GM19099 (cell line): ENCODE measurements at regions not wholly inside any gene's neighbourhood (a gene's known extent, or its start where the extent isn't known, plus 50 kb on each side); places are given as distances from the start of the nearest gene placed in this dataset.

ENCODE experiments used
- POLR2A ChIP-seq: IDR thresholded peaks from 3 replicates; pipeline ENCODE4 v1.6.1; 2011; ENCODE audit warnings: low read depth; ENCODE audit not compliant: insufficient read length; ENCODE audit errors: extremely low read depth

DNA sequence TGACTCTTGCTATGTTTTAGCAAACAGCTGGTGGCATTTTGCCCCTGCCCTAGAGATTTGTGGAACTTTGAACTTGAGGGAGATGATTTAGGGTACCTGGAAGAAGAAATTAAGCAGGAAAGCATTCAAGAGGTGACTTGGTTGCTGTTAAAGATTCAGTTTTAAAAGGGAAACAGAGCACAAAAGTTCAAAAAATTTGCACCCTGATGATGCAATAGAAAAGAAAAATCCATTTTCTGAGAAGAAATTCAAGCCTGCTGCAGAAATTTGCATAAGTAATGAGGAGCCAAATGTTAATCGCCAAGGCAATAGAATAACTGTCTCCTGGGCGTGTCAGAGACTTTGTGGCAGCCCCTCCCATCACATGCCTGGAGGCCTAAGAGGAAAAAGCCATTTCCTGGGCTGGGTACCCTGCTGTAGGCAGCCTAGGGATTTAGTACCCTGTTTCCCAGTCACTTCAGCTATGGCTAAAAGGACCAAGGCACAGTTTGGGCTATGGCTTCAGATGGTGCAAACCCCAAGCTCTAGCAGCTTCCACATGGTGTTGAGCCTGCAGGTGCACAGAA, 958.5 kb upstream of the MIR17HG start:
- no peak for TF ChIP-seq POLR2A

DNA sequence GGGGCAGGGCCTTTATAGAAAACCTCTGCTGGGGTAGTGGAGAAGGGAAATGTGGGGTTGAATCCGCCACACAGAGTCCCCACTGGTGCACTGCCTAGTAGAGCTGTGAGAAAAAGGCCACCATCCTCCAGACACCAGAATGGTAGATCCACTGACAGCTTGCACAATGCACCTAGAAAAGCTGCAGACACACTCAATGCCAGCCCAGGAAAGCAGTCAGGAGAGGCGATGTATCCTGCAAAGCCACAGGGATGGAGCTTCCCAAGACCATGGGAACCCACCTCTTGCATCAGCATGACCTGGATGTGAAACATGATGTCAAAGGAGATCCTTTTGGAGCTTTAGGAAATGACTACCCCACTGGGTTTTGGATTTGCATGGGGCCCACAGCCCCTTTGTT, 958.0 kb upstream of the MIR17HG start:
- TF ChIP-seq POLR2A: no peak

DNA sequence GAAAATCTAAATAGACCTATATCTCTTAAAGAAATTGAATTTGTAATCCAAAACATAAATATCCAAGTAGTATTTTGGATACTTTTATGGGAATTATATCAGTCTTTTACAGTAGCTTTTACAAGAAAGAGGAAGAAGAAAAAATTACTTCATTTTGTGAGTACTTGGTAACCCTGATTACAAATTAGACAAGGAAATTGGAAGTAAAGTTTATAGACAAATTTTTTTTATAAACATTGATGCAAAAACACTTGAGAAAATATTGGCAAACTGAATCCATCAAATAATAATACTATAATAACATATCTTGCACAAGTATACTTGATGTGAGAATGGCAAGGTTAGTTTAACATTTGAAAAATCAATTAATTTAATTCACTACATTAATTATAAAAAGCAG, 954.1 kb upstream of the MIR17HG start:
- TF ChIP-seq POLR2A: no peak

DNA sequence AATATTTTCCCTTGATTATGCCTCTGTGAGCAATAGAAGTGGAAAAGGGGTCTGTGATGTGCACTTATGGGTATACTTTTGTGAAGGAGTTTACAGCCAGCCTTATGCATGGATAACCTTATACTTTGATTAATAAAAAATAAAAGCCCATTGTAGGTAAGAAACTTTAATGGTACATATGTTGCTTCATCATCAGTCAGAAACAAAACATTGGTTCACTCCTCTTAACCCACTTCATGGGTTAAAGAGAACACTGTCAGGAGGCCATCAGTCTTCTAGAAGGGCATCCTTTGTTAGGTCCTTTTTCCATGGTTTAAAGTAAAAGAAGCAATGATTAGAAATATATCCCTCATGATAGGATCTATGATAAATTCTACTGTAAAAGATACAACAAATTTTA, 952.1 kb upstream of the MIR17HG start:
- no peak for TF ChIP-seq POLR2A

DNA sequence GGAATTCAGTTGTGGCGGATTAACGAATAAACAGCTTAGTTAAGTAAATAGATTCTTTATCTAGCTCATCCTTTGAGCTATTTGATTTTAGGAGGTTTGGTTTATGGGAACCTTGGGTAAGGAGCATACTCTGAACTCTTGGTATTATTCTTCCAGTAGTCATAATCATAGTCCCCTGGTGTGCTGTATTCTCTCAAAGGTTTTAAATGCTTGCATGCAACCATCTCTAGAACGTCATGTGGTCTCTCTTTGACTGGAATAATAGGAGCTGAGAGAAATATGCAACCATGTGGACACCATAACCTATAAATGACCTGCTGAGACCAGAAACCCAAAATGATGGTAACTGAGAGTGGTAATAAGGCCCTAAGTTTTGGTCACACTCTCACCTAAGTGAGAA, 951.6 kb upstream of the MIR17HG start:
- no peak for TF ChIP-seq POLR2A

DNA sequence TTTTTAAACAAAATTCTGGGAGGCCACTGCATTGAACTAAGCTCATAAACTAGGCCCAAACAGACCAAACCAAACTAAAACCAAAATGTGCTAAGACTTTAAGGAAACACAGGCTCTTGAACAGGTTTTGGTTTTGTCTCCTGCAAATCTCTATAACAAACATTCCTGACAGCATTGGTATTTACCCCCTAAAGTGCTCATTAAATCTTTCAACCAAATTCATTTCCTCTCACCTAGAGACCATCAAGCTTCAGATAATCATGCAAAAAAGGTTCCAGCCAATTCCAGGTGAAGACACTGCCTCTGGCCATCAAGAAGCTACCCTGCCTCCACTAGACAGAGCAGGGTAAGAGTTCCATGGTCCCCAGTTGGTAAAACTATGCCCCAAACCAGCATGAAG, 951.2 kb upstream of the MIR17HG start:
- TF ChIP-seq POLR2A: no peak

DNA sequence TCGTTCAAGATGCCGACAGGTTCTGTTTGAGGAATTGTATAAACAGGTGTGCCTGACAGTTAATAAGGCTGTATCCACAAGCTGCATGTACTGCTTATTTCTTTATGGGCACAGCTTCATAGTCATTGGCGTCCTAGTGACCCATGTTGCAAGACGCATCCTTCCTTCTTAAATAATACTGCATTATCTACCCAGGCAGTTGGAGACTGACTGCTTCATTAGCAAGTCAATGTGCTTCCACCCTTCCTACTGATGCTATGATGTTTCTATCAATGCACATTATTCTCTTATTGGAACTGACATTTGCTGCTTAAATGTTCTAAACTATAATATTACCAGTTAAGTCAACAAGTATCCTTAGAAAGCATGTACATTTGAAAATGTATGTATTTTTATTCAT, 950.0 kb upstream of the MIR17HG start:
- TF ChIP-seq POLR2A: no peak

DNA sequence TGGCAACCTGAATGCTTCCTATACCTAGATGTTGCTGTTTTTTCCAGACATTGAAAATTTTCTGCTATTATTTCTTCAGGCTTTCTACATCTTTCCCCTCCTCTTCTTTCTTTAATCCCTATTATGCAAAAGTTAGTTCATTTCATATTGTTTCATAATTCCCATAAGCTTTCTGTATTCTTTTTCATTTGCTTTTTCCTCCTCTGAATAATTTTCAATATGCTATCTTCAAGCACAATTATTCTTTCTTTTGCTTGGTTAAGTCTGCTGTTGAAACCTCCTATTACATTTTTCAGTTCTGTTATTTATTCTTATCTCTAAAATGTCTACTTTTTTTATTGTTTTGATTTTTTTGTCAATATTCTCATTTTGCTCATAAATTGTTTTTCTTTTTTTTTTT, 947.1 kb upstream of the MIR17HG start:
- TF ChIP-seq POLR2A: no peak

DNA sequence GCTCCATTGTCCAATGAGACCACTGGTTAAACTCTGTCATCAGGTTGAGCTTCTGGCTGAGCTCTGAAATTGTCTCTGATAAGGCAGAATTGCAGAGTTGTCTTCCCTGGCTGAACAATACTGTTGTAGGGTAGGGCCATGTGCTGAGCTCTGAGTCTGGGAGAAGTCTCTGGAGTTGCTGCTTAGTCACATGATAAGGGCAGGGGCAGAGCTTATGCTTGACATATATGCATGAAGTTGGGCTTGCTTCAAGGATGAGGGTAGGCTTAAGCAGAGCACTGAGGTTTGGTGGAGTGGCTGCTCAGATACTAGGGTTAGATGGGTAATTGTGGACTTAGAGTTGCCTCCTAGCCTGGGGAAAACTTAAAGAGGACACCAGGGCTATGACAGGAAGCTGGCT, 946.3 kb upstream of the MIR17HG start:
- no peak for TF ChIP-seq POLR2A

DNA sequence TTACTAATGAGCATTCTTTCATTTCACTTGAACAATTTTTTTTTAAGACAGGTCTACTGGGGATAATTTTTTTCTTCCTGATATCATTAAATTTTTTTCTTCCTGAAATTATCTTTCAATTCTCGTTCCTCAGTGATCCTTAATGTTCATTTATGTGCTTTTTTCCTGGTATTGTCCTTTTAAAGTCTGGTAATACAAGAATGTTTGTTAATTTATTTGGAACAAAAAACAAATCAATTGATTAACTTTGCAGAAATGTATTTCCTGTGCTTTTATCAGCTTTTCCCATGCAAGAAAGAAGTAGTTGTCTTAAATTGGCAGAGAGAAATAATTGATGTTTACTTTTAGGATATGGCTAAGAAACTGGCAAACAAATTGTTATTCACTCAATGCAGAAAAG, 945.4 kb upstream of the MIR17HG start:
- no peak for TF ChIP-seq POLR2A

DNA sequence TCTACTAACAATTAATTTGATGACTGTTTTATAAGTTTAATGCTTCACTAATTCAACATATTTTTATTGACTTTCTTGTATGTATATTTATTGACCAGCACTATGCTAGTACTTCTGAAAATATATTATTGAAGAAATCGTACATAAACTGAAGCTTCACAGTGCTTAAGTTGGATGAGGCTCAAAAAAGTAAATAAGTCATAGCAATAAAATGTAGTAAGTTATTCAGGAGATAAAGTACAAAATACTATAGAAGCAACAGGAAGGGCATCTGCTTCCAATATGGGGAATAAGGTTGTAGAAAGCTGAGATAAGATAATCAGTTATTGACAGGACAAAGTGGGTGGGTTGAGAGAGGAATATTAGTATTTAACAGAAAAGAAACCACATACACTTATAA, 944.9 kb upstream of the MIR17HG start:
- no peak for TF ChIP-seq POLR2A

DNA sequence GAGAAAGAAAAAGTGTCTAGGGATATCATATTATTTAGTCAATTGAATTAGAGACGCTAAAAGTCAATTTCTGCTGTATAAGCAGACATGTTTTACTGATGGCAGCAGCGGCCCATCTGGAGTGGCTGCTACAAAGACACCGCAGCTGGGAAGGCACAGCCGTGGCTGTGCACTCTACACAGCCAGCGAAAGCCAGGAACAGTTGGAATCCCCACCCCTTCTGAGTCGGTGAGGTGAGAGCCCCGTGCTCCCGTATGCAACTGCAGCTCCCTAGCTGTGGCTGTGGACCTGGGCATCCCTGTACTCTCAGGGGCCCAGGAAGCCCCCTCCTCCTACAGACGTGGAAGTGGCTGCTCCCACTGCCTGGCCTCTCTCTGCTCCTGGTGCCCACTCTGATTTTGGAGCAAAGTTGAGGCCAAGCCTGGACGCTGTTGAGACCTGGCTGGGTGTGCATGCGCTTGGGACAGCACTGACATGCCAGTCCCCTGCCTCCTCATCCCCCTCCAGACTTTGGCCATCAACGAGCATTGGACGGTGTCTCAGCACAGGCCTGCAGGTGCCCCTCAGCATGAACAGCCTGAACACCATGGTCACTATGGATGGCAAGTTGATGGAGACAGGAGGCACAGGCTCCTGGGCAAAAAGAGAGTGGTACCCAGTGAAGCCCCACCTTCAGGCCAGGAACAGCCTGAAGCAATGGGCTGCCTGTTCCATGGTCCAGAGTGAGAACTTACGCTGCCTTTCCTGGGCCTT, 944.0 kb upstream of the MIR17HG start:
- no peak for TF ChIP-seq POLR2A

DNA sequence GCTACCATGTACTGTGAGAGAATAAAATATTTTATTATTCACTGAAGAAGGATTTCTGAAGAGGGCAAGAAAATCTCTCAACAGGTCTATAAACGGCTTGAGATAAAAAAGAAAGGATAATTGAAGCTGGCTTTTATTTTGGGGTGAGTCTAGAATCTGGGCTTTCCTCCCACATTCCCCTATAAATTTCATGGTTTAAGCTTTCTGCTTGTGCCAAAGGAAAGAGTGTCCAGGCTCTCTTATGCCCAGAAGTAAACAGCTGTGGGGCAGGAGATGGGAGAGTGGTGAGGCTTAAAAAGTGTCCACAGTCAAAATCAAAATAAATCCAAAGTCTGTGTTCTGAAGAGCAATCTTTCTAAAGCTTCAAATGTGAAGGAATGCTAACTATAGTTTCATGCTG, 942.2 kb upstream of the MIR17HG start:
- no peak for TF ChIP-seq POLR2A

DNA sequence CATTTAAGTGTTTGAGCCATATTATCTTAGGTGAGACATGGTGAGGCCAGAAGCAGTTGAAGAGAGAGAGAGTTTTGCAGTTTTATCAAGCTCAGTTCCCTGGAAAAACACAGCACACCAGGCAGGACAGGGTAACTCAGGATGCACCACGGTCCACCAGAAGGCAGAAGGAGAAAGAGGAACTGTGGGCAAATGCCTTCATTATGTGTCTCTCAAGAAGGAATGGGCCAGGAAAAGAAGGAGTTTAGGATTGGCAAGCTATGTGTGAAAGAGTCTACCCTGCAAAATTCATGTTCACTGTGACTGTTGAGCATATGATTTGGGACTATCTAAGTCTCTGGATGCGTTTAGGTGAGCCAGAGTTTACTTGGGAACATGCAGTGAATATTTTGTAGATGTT, 934.5 kb upstream of the MIR17HG start:
- no peak for TF ChIP-seq POLR2A

DNA sequence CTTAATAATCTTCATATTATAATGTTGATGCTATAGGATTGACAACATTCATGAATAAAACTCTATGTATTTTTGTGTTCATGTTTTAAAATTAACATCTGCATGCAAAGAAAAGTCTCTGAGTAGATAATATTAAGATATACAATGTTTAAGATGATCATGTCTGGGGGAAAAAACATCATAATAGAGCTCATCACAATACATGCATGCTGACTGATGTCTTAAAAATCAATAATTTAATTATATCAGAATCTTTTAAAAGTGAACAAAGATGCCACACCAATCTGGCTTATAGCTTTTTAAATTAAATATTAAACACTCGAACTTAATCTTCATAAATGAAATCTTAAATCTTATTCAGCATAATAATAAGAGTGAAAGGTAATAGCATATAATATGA, 933.9 kb upstream of the MIR17HG start:
- TF ChIP-seq POLR2A: no peak

DNA sequence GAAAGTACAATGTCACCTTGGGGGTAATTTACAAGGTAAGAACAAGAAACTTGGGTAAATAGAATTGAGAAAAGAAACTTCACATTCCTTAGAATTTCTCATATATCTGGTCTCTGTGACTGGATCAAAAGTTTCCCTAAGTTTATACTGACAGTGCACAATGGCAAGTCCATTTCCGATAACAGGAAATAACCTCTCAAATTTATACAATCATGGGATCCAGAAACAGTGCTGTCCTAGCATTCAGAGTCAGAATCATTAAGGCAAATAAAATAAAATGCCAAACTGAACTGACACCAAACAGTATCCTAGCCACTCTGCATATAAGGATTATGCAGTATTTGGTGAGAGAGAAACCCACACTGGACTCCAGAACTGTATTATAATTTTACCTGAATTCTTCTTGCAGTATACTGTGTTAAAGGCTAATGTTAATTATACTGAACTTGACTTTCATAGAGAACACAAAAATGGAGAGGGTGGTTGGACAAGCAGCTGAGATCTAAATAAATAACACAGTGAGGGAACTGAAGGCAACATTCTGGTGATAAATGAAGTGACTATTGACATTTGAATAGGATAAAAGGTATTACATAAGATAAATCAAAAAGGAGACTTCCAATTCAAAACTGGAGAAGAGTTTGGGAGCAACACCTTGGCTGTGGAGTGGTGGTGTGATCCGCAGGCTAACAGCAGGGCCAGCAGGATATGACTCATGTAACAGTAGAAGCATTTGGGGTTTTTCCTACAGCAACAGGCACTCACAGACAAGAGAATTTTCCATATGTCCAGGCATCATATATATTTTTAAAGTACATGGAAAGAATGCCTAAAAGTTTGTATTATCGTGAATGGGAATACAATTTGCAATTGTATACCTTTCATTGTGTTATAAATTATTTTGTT, 932.5 kb upstream of the MIR17HG start:
- no peak for TF ChIP-seq POLR2A
